Activated CD4-positive, alpha-beta T cell treated with anti-CD3 and anti-CD28 coated beads for 36 hours (primary cell): ENCODE measurements at regions not wholly inside any gene's neighbourhood (a gene's known extent, or its start where the extent isn't known, plus 50 kb on each side); places are given as distances from the start of the nearest gene placed in this dataset.

Source experiments
- ATAC-seq: fragments of 200-7000 bp; cut with Tn5 transposase; one replicate; pipeline ENCODE4 v1.10.0; 2021; ENCODE audit warnings: mild to moderate bottlenecking, moderate library complexity
- CTCF ChIA-PET: fragments of 350-600 bp; sonication (Branson Sonifier 250); formaldehyde crosslinking; loops from one replicate; lab custom pipeline; 2021; ENCODE audit warnings: antibody characterized with exemption; lab: Charles Lee
- POLR2A ChIA-PET: fragments of 350-600 bp; sonication (Branson Sonifier 250); formaldehyde crosslinking; loops from one replicate; lab custom pipeline; 2021; ENCODE audit warnings: antibody characterized with exemption, inconsistent platforms; lab: Charles Lee
- DNase-seq: peaks from one replicate; pipeline ENCODE4 v3.0.0-alpha.2; 2020
- H3K27ac Mint-ChIP-seq: one replicate; pipeline ENCODE4 v1.8.0; 2021; ENCODE audit warnings: mixed read lengths
- H3K27me3 Mint-ChIP-seq: one replicate; pipeline ENCODE4 v1.8.0; 2021; ENCODE audit warnings: mixed read lengths
- H3K36me3 Mint-ChIP-seq: one replicate; pipeline ENCODE4 v1.8.0; 2021; ENCODE audit warnings: low read depth, mixed read lengths
- H3K4me1 Mint-ChIP-seq: one replicate; pipeline ENCODE4 v1.8.0; 2021; ENCODE audit warnings: mixed read lengths
- H3K4me3 Mint-ChIP-seq: one replicate; pipeline ENCODE4 v1.8.0; 2021; ENCODE audit warnings: mild to moderate bottlenecking, moderate library complexity, mixed read lengths
- H3K9me3 Mint-ChIP-seq: one replicate; pipeline ENCODE4 v1.8.0; 2021; ENCODE audit warnings: low read depth, mixed read lengths
- intact Hi-C, 2 experiments: fragments of 100-400 bp; cut with DNase I in 1 of 2; cut with micrococcal nuclease in 1 of 2; formaldehyde crosslinking; loops; one replicate each; pipeline versions ENCODE4 v1.14.2 to v1.15.1; 2022 to 2024; cut with DNase I, micrococcal nuclease

DNA sequence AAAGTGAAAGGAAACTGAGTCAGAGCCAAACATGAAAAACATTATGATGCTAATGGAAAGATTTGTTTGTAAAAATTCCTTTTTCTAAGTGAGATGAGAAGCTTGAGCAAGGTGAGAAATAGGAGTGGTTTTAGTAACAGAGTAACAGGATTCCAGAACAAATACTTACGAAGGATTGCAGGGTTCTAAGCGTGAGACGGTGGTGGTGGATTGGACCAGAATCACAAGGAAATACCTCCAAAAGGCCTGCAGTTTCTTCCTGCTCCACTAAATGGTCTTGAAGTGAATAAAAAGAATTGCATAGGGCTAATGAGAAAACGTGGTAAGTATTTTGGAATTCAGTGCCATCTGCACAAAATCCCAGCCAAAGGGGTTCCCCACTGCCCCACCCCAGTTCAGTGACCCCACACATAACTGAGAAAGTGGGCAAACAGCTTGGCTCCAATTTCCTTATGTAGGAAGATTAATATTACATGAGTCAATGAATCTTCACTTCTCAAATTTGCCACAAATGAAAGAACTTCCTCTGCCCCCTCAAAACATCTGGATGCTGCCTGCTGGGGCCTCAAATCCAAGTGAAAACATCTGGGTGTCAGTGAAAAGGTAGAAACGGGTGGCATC lies 283.8 kb upstream of the NR2F2 start:
- no peak overlapping the region for H3K27ac Mint-ChIP-seq
- H3K9me3 Mint-ChIP-seq: no peaks in the 10 kb centered on the region
- CTCF ChIA-PET: interaction anchor here (0.7 kb wide), 1 partner anchor 1021 kb away, joined by 3 read pairs; no protein-coding TSS in a partner anchor
- ATAC-seq (no peak), DNase-seq (no peak)
- no peak overlapping the region for H3K4me3 Mint-ChIP-seq
- intact Hi-C loops: no loop called here
- H3K4me1 Mint-ChIP-seq: no peaks in the 10 kb centered on the region
- no peaks in the 10 kb centered on the region for H3K36me3 Mint-ChIP-seq
- POLR2A ChIA-PET: no interaction called here
- H3K27me3 Mint-ChIP-seq: peaks cover 34% of the 10 kb centered on the region

GRCh38 chr15:96047255-96047931 lies 283.1 kb upstream of the NR2F2 start:
- no peak overlapping the region for H3K4me3 Mint-ChIP-seq
- intact Hi-C loops: no loop called here
- no peaks in the 10 kb centered on the region for H3K4me1 Mint-ChIP-seq
- CTCF ChIA-PET: no interaction called here
- DNase-seq (no peak), ATAC-seq (no peak)
- peaks cover 32% of the 10 kb centered on the region for H3K27me3 Mint-ChIP-seq
- POLR2A ChIA-PET: no interaction called here
- H3K27ac Mint-ChIP-seq: no peak overlapping the region
- no peaks in the 10 kb centered on the region for H3K36me3 Mint-ChIP-seq
- no peaks in the 10 kb centered on the region for H3K9me3 Mint-ChIP-seq

- intact Hi-C loops: no loop called here
- ChIA-PET POLR2A (no interaction called here), CTCF (no interaction called here)
- Mint-ChIP-seq H3K27ac (no peak overlapping the region), H3K9me3 (no peaks in the 10 kb centered on the region), H3K36me3 (no peaks in the 10 kb centered on the region), H3K4me1 (peaks cover 3% of the 10 kb centered on the region), H3K27me3 (peaks cover 32% of the 10 kb centered on the region), H3K4me3 (no peak overlapping the region)
- no peak for ATAC-seq
- DNase-seq: no peak
Observed at GRCh38 chr15:96049323-96049722, 281.2 kb upstream of the NR2F2 start.

GRCh38 chr15:96049766-96050165 lies 280.7 kb upstream of the NR2F2 start:
- POLR2A ChIA-PET: no interaction called here
- Mint-ChIP-seq H3K4me3 (no peak overlapping the region), H3K4me1 (peaks cover 3% of the 10 kb centered on the region), H3K9me3 (no peaks in the 10 kb centered on the region), H3K27me3 (peaks cover 32% of the 10 kb centered on the region), H3K36me3 (no peaks in the 10 kb centered on the region), H3K27ac (no peak overlapping the region)
- intact Hi-C loops: no loop called here
- CTCF ChIA-PET: no interaction called here
- no peak for ATAC-seq
- no peak for DNase-seq

DNA sequence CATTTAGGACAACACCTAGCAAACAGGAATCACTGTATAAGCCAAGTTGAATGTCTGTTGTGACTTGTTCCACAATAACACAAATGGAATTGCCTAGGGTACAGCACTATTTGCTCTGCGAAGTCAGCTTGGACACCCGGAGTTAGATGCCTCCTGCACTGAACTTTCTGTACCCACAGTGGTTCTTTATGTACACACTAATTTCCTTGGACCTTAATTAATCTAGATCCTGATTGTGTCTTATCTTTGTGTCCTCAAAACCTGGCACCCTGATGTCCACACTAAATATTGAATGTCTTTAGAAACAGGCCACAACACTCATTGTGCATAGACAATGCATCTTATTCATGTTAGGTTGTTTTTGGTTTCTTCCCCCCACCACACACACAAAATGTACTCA lies 278.9 kb upstream of the NR2F2 start:
- intact Hi-C loops: no loop called here
- no peak overlapping the region for H3K4me3 Mint-ChIP-seq
- H3K9me3 Mint-ChIP-seq: no peaks in the 10 kb centered on the region
- no peak for ATAC-seq
- peaks cover 3% of the 10 kb centered on the region for H3K4me1 Mint-ChIP-seq
- POLR2A ChIA-PET: no interaction called here
- H3K27ac Mint-ChIP-seq: no peak overlapping the region
- CTCF ChIA-PET: no interaction called here
- peaks cover 36% of the 10 kb centered on the region for H3K27me3 Mint-ChIP-seq
- H3K36me3 Mint-ChIP-seq: no peaks in the 10 kb centered on the region
- DNase-seq: no peak

- ChIA-PET CTCF (interaction anchor here (0.5 kb wide), 1 partner anchor 770 kb away, joined by 4 read pairs; no protein-coding TSS in a partner anchor), POLR2A (no interaction called here)
- Mint-ChIP-seq H3K9me3 (no peaks in the 10 kb centered on the region), H3K4me3 (no peak overlapping the region), H3K4me1 (peaks cover 3% of the 10 kb centered on the region), H3K36me3 (no peaks in the 10 kb centered on the region), H3K27me3 (peaks cover 36% of the 10 kb centered on the region), H3K27ac (no peak overlapping the region)
- ATAC-seq: no peak
- no peak for DNase-seq
- intact Hi-C loops: no loop called here
Observed at GRCh38 chr15:96052154-96052553, 278.3 kb upstream of the NR2F2 start.

DNA sequence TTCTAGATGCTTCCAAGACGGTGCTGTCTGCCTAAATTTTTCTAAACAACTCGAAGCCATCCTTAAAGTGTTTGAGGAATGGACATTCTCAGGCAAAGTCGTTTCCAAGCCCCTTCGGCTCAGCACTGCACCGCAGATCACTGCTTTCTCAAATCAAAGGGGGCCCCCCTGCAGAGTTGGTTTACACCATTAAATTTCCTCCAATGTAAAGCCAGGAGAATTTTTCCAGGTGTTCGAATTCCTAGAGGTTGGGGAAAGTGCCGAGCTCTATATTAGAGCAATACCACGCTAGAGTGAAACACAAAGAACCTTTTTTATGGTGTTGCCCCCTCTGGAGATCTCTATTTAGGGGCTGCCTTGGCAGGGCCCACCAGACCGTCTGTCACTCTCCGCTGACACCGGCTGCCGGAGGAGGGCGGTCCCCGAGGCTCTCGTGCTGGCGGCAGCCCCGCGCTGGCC lies 277.9 kb upstream of the NR2F2 start:
- H3K4me3 Mint-ChIP-seq: no peak overlapping the region
- H3K27ac Mint-ChIP-seq: no peak overlapping the region
- CTCF ChIA-PET: interaction anchor here (0.5 to 0.7 kb wide), 2 partner anchors 8 to 770 kb away, joined by 3 to 4 read pairs; no protein-coding TSS in a partner anchor
- H3K4me1 Mint-ChIP-seq: peaks cover 3% of the 10 kb centered on the region
- no peaks in the 10 kb centered on the region for H3K36me3 Mint-ChIP-seq
- ATAC-seq (no peak), DNase-seq (peak; percentile 8)
- no peaks in the 10 kb centered on the region for H3K9me3 Mint-ChIP-seq
- POLR2A ChIA-PET: no interaction called here
- intact Hi-C loops: no loop called here
- H3K27me3 Mint-ChIP-seq: peaks cover 37% of the 10 kb centered on the region

DNA sequence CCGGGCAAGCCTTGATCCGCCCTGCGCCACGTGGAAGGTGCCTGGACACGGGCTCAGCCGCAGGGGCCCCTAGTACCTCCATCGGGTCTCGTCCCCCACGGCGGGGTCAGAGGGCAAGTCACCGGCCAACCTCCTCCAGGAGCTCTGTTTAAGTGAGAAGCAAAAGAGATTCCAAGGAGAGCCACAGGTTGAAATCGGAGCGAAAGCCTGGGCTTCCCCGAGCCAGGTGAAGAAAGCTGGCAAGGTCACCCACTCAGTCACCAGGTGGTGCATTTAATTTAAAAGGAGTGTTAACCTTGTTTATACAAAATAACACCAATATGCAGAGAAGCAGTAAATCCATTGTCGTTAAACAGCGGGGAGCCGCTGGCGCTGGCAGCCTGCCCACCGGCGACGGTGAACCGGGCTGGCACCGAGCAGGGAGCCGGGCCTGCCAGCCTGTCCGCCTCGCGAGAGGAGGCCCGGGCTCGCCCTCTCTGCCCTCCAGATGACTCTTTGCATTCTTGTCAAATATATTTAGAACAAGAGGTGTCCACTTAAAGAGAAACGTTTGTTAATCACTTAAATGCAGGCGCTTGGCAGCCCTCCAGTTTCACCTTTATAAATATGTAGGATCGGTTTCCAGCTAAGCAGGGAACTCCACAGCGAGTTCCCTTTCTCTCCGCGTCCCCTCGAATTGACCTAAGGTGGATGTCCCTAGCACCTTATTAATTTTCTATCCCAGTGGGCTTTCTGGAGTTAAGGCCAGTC lies 277.3 kb upstream of the NR2F2 start:
- CTCF ChIA-PET: interaction anchor here (0.7 kb wide), 1 partner anchor 9 kb away, joined by 3 read pairs; no protein-coding TSS in a partner anchor
- peaks cover 3% of the 10 kb centered on the region for H3K4me1 Mint-ChIP-seq
- ATAC-seq (no peak), DNase-seq (peak; percentile 4)
- peaks cover 40% of the 10 kb centered on the region for H3K27me3 Mint-ChIP-seq
- H3K9me3 Mint-ChIP-seq: no peaks in the 10 kb centered on the region
- H3K27ac Mint-ChIP-seq: no peak overlapping the region
- intact Hi-C loops: no loop called here
- no peak overlapping the region for H3K4me3 Mint-ChIP-seq
- H3K36me3 Mint-ChIP-seq: no peaks in the 10 kb centered on the region
- POLR2A ChIA-PET: no interaction called here

DNA sequence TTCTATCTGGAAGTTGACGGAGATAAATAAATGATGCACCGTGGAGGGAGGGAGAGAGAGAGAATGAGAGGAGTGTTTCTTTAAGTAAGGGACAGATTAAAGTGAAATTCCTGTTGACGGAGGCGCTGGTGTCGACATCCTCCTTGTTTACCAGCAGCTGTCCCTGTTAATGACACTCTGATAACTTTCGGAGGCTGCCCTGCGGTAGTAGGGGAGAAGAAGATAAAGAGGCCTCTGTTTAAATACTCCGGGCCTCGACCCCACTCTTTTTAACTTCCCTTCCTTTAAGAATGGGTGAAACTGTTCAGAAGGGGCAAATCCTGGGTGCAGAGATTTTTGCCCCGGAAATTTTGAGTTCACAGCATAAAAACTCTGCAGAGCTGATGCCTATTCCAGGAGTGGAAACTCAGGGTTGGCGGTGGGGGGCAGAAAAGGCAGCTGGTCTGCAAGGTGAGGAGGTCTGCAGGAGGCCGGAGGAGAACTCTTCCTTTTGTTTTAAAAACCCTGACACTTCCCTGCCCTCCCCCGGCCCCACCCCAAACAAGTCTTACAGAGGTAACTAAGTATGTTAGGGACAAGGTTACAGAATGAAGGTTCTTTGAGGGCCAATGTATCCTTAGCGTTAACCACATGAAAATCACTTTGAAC lies 276.6 kb upstream of the NR2F2 start:
- CTCF ChIA-PET: no interaction called here
- Mint-ChIP-seq H3K4me1 (peaks cover 3% of the 10 kb centered on the region), H3K27ac (no peak overlapping the region), H3K36me3 (no peaks in the 10 kb centered on the region), H3K4me3 (no peak overlapping the region), H3K9me3 (no peaks in the 10 kb centered on the region), H3K27me3 (peaks cover 43% of the 10 kb centered on the region)
- DNase-seq (no peak), ATAC-seq (no peak)
- intact Hi-C loops: no loop called here
- POLR2A ChIA-PET: no interaction called here

GRCh38 chr15:96054621-96055020 lies 275.9 kb upstream of the NR2F2 start:
- Mint-ChIP-seq H3K27ac (no peak overlapping the region), H3K9me3 (no peaks in the 10 kb centered on the region), H3K4me3 (no peak overlapping the region), H3K4me1 (peaks cover 3% of the 10 kb centered on the region), H3K36me3 (no peaks in the 10 kb centered on the region), H3K27me3 (peaks cover 38% of the 10 kb centered on the region)
- CTCF ChIA-PET: no interaction called here
- intact Hi-C loops: no loop called here
- no peak for DNase-seq
- POLR2A ChIA-PET: no interaction called here
- no peak for ATAC-seq

- no peak overlapping the region for H3K27ac Mint-ChIP-seq
- POLR2A ChIA-PET: no interaction called here
- ATAC-seq (no peak), DNase-seq (no peak)
- peaks cover 4% of the 10 kb centered on the region for H3K9me3 Mint-ChIP-seq
- CTCF ChIA-PET: no interaction called here
- peaks cover 3% of the 10 kb centered on the region for H3K4me1 Mint-ChIP-seq
- H3K27me3 Mint-ChIP-seq: peaks cover 29% of the 10 kb centered on the region
- no peaks in the 10 kb centered on the region for H3K36me3 Mint-ChIP-seq
- H3K4me3 Mint-ChIP-seq: no peak overlapping the region
- intact Hi-C loops: no loop called here
Observed at GRCh38 chr15:96058103-96058851, 272.2 kb upstream of the NR2F2 start.
